Psoas muscle (tissue), 7 donors: ENCODE measurements at regions not wholly inside any gene's neighbourhood (a gene's known extent, or its start where the extent isn't known, plus 50 kb on each side); places are given as distances from the start of the nearest gene placed in this dataset.

Source experiments
- ATAC-seq, 4 donors: fragments of 200-7000 bp; cut with Tn5 transposase; one replicate each; pipeline ENCODE4 v1.9.1; 2020; ENCODE audit warnings: moderate library complexity in 3 of 4, mild to moderate bottlenecking in 2 of 4
- DNase-seq, 2 donors: peaks; one replicate each; pipeline ENCODE4 v3.0.0-alpha.2; 2020
- H3K27ac ChIP-seq: fragments of 200-600 bp; one replicate; pipeline ENCODE4 v1.8.0; 2022
- H3K27me3 ChIP-seq, 3 donors: fragments of 200-600 bp in 1 of 3; one replicate each; pipeline versions ENCODE4 v1.6.1 to v1.8.0; 2013 to 2022; ENCODE audit warnings: low read length in 2 of 3, mild to moderate bottlenecking in 2 of 3, moderate library complexity in 1 of 3; ENCODE audit not compliant: insufficient read depth in 3 of 3
- H3K36me3 ChIP-seq, 2 donors: fragments of 200-600 bp in 1 of 2; one replicate each; pipeline versions ENCODE4 v1.6.1 to v1.8.0; 2013 to 2022; ENCODE audit warnings: low read depth in 1 of 2, mild to moderate bottlenecking in 1 of 2, moderate library complexity in 1 of 2; ENCODE audit not compliant: insufficient read depth in 1 of 2
- H3K4me1 ChIP-seq: fragments of 200-600 bp; one replicate; pipeline ENCODE4 v1.8.0; 2022
- H3K4me3 ChIP-seq: fragments of 200-600 bp; one replicate; pipeline ENCODE4 v1.8.0; 2022; ENCODE audit warnings: mild to moderate bottlenecking
- H3K9me3 ChIP-seq: fragments of 200-600 bp; one replicate; pipeline ENCODE4 v1.8.0; 2022
- CTCF ChIP-seq: fragments of 200-600 bp; IDR thresholded peaks from one replicate; pipeline ENCODE4 v1.8.0; 2022; ENCODE audit warnings: antibody characterized with exemption
- WGBS, 3 donors: extraction: QIAGEN DNeasy Blood & Tissue Kit; methylation state at CpG; one replicate each; pipeline versions ENCODE4 v1.1.6 to v1.1.7; 2013; 5-methylcytosine and 5-hydroxymethylcytosine counted together
- intact Hi-C, 2 donors: fragments of 100-400 bp; cut with DNase I; formaldehyde crosslinking; loops; one replicate each; pipeline versions ENCODE4 v1.11.0 to v1.14.2; 2022
- donor health status: healthy with polysubstance abuse.
- donor health status: DM: no; HTN: no; CAD: no; lungs with moderate emphysema.
- donor health status: Bipolar disorder and iron deficiency.
- donor health status: healthy.
- donor health status: DM: yes; HTN: yes; CAD: no.
- donor health status: DM: no; HTN: no; CAD: no.
- donor health status: DM: yes; HTN: yes; CAD: no.

DNA sequence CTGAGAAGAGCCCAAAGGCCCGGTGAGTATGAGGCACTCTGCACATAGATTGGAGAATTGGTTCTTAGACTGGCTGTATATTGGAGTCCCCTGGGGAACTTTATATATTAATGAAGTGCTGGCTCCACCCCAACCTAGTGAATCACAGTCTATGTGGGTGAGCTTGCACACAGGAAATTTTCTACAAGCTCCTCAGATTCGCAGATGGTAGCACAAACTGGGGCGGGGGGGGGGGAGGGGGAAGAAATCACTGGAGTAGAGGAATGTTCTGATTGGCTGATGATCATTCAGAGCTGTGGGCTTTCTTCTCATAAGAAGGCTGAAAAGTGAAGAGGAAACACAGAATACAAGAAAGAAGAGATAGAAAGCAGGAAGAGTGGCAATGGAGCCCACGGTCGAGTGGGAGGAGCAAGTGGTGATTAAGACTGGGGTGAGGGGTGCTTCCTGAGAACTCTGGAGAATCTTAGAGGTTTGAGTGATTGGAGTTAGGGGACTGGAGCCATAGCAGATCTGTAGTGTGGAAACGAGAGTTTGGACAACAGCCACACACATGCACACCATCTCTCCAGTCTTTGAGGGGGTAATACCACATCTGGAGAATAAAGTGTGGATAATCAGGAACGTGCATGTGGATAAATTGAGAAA lies 465.9 kb upstream of the DAB1 start:
- intact Hi-C loops, result no loop called here
- no peaks in the 10 kb centered on the region for H3K36me3 ChIP-seq
- H3K9me3 ChIP-seq, result no peaks in the 10 kb centered on the region
- no peak for TF ChIP-seq CTCF
- WGBS, 3 donors, result 46 to 50% (median 47%) methylated on average over 6 to 7 of the region's 7 CpGs
- H3K27ac ChIP-seq, result no peak overlapping the region
- ATAC-seq, result no peak
- peaks cover 0 to 2% (median 0%) of the 10 kb centered on the region in 3 donors for H3K27me3 ChIP-seq
- no peaks in the 10 kb centered on the region for H3K4me1 ChIP-seq
- no peak overlapping the region for H3K4me3 ChIP-seq
- no peak for DNase-seq

DNA sequence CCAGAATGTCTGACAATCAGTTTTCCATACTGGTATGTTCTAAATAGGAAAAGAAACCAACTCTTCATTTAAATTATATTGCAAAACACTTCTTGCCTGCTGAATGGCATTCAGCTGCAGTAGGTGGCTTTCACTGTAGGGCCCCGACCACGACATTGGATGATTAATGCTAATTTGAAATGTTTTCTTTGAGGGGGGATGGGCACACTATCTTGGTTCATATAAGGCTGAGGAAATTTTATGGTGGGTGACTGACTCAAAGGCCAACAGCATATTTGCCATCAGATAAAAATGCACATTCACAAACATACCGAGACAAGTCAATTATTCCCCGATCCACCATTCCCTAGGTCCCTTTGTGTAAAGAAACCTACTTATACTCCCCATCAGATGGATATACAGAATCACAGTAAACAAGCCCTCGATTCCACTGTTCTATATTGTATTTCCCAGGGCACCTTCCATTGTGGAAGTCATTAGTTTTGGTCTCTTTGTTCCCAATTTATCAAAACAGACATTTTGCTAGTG lies 464.2 kb upstream of the DAB1 start:
- Histone ChIP-seq H3K4me3 (no peak overlapping the region), H3K4me1 (no peaks in the 10 kb centered on the region), H3K9me3 (no peaks in the 10 kb centered on the region), H3K27ac (no peak overlapping the region), H3K27me3 (peaks cover 0 to 2% (median 0%) of the 10 kb centered on the region in 3 donors), H3K36me3 (no peaks in the 10 kb centered on the region)
- TF ChIP-seq CTCF, result no peak
- no peak for ATAC-seq
- no peak for DNase-seq
- 60 to 67% (median 61%) methylated on average over 5 of the region's 5 CpGs for WGBS, 3 donors
- intact Hi-C loops, result no loop called here

GRCh38 chr1:57886376-57886775 lies 462.5 kb upstream of the DAB1 start:
- H3K4me1 ChIP-seq, result no peaks in the 10 kb centered on the region
- no peak for TF ChIP-seq CTCF
- no peak overlapping the region for H3K27ac ChIP-seq
- no peaks in the 10 kb centered on the region for H3K9me3 ChIP-seq
- peaks cover 0 to 2% (median 0%) of the 10 kb centered on the region in 3 donors for H3K27me3 ChIP-seq
- WGBS, 3 donors, result 86 to 91% (median 88%) methylated on average over 7 of the region's 7 CpGs
- H3K36me3 ChIP-seq, result no peaks in the 10 kb centered on the region
- H3K4me3 ChIP-seq, result no peak overlapping the region
- DNase-seq (no peak), ATAC-seq (no peak)
- intact Hi-C loops, result no loop called here

DNA sequence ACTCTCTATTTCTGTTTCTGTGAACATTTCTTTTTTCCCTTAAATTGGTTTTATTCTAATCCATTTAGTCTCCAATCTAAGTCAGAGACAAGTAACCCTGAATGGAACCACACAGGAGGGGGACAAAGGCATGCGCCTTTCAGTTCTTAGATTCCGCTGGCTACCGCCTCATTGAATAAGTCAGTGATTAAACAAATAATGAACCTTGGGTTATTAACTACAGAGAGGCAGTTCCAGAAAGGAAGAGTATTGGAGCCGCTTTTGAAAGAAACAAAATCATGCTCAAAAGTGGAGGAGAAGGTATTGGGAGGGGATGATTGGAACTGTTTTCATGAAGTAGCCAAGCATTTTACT lies 459.8 kb upstream of the DAB1 start:
- intact Hi-C loops, result no loop called here
- Histone ChIP-seq H3K4me1 (no peaks in the 10 kb centered on the region), H3K9me3 (no peaks in the 10 kb centered on the region), H3K36me3 (no peaks in the 10 kb centered on the region), H3K27me3 (no peaks in the 10 kb centered on the region), H3K27ac (no peak overlapping the region), H3K4me3 (no peak overlapping the region)
- no peak for DNase-seq
- ATAC-seq, result no peak
- 82 to 98% (median 97%) methylated on average over 4 of the region's 4 CpGs for WGBS, 3 donors
- no peak for TF ChIP-seq CTCF
